Limb (tissue), 2 donors: ENCODE measurements at regions not wholly inside any gene's neighbourhood (a gene's known extent, or its start where the extent isn't known, plus 50 kb on each side); places are given as distances from the start of the nearest gene placed in this dataset.
A peak's percentile ranks its signal among the peaks of the same experiment; 100 is the strongest.
"Not testable (repeated sequence)": the region's sequence is repeated elsewhere in the genome, so short reads cannot be mapped to it uniquely, and the experiment has no call there.

Source experiments
- DNase-seq, 2 donors: peaks; one replicate each; pipeline ENCODE4 v3.0.0-alpha.2; 2016; ENCODE audit errors: extremely low spot score in 2 of 2

DNA sequence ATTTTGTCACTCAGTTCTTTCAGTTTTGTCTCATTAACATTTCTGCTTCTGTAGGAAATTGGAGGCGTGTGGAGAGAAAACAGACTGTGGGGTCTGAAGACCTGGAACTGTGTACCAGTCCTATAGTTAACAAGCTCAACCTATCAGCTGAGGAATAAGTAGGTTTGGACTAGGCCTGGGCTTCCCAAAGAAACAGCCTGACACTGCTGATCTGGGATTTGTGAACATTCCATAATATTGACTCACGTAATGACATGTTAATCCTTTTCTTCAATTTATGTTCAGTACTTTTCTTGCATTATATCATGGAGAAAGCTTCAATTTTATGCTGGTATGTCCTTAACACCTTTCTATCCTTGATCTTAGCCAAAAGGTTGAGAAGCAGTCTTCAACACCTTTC is 181.6 kb upstream of the RORA start:
- no peak for DNase-seq

DNA sequence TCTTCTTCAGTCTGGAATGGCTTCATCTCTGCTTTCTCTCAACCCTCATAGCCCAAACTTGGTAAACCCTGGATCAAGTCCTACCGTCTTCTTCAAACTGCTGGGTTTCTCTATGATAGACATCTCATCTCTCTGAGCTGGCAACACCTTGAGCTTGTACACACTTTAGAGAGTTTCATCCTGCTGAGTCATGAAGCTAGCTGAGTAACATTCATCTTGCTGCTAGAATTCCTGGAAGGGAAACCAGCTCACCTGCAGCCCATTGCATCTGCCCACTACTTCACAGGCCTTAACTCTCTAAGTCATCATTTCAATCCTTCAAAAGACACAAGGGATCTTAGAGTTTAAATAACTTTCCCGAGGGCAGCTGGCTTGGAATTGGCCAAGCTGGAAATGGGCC is 175.5 kb upstream of the RORA start:
- DNase-seq, result no peak

GRCh38 chr15:61403884-61404283 is 174.8 kb upstream of the RORA start:
- DNase-seq, result no peak

DNA sequence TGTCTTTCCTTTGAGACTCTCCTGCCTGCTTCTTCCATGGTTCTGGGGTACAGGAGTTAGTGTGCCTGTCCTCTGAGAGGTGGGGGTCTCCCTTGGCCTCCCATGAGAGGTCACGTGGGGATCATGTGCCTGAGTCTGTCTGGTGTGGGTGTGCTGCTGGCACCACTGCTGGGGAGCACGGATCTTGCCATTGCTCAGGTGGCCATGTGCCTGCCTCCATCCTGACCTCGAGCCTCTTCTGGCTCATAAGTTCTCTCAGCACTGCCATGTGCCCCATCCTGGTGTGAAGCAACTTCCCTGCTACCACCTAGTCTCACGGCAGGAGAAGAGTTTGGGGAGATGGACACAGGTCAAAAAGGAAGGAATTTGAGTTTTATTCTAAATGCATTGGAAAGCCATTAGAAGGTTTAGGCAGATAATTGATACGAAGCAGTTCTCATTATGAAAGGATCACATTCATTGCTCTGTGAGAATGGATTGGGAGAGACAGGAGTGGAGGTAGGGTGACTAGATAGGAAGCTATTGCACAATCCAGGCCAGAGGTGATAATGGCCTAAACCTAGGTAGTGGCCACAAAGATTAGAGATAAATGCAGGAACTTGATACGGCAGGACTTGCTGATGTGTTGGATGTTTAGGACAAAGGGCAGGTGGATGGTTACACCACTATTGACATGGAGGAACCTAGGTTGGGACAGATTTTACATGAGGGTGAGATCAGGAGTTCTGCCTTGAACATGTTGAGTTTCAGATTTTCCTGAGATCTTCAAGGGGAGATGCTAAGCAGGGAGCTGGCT is 173.0 kb upstream of the RORA start:
- no peak for DNase-seq

DNA sequence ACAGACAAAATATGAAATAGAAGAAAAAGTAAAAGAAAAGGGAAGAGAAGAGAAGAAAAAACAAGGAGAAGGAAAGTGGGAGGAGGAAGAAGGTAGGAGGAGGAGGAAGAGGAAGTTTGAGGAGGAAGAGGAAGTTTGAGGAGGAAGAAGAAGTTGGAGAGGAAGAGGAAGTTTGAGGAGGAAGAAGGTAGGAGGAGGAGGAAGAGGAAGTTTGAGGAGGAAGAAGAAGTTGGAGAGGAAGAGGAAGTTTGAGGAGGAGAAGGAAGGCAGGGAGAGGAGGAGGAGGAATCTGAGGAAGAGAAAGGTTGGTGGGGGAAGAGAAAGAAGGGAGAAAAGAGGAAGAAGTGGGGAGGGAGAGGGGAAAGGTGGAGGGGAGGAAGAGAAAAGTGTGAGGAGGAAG is 169.2 kb upstream of the RORA start:
- no peak for DNase-seq

DNA sequence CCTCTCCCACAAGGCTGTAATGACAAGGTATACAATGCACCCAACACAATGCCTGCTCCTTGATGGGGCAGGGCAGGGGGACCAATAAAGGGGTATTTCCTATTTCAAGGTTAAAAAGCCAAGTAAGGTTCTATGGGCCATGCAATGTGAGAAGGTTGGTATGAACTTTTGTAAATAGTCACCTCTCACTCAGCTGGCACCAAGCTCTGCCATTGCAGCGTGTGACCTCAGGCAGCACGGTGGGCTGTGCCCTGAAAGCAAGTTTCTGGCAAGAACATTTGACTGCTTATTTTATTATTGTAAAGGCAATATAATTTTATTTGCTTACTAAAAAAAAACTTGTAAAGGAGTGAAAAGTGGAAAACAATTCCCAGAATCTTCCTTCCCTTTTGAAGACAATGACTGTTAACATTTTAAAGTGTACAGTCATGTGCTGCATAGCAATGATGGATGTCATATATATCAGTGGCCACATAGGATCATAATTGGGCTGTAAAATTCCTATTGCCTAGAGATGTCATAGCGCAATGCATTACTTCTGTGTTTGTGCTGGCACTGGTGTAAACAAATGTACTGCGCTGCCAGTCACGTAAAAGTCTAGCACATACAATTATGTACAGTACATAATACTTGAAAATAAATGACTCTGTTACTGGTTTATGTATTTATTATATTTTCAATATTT is 167.3 kb upstream of the RORA start:
- DNase-seq, result no peak

DNA sequence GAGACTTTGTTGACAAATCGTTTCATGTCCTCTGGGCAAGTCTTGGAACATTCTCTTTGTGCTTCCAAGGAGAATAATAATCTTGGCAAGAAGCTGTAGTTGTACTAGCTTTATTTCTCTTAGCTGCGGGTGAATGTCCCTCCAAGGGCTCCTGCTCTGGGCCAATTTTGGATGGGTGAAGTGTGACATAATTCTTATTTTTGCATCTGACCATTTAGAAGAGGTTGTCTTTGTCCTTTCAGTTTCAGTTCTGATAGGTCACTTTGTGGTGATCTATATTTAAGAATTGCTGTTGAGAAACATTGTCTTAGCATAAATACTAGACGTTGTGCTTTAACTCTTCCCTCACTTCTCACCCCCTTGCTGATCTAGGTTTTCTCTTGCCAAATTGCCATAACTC is 164.8 kb upstream of the RORA start:
- DNase-seq, result peak in 1 of 2 donors; percentile 2

DNA sequence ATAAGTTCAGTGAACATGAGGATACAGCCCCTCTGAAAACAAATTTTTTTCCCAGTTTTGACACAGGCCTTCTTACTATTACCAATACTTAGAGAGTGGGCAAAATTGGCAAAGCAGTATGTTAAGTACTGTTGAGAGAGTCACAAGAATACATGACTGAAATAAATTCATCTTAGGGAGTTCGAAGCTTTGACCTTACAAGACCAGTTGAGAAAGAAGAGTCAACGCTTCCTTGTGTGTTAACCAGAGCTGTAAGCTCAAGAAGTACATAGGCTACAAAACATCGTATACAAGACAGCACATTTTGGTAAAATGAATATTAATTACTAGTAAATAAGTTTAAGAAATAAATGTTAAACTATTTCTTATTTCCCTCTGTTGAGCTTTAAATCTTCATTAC is 164.4 kb upstream of the RORA start:
- DNase-seq, result no peak

DNA sequence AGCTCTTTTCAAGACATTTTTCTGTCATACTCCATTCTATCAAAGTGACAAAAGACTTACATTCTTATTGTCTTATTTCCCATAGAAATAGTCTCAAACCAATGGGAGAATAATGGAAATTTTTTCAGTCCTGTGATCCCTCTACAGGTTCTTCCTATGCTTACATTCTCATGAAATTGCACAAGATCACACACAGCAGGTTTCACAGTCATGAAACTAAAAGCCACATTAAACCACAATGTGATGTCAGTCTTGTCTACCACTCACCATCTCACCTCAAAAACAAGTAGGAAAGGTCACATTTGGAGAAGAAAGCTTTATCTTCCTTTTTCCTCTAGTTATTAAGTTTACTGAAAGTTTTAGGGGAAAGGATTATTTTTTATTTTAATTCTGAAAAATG is 161.0 kb upstream of the RORA start:
- DNase-seq, result no peak

DNA sequence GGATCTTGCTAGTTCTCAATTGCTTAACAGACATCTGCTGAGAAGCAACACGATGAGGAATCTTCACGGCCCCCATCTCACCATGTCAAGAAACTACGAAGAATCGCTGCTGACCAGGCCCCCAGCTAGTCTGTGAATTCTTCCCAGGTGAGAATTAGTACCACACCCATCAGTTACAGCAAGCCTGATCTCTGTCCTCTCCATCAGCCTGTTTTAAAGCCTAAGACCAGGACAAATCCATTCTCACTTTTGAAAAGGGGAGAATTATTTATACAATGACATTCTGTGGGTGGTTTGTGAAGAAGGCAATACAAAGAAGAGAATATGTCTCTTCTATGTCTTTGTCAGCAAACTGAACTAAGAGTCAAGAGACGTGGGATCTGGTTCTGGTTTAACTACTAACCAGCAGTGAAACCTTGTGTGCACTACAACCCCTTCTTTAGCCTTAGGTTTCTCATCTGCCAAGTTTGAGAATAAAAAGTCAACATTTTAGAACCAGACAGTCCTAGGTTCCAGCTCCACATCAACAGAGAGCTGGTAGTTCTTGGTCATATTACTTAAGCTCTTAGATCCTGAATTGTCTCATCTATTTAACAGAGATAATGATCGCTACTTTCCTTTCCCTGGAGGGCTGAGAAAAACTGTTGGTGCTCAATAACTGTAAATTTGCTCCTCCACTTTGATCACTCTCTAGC is 160.4 kb upstream of the RORA start:
- DNase-seq, result no peak

GRCh38 chr15:61387675-61388074 is 158.6 kb upstream of the RORA start:
- DNase-seq, result no peak

DNA sequence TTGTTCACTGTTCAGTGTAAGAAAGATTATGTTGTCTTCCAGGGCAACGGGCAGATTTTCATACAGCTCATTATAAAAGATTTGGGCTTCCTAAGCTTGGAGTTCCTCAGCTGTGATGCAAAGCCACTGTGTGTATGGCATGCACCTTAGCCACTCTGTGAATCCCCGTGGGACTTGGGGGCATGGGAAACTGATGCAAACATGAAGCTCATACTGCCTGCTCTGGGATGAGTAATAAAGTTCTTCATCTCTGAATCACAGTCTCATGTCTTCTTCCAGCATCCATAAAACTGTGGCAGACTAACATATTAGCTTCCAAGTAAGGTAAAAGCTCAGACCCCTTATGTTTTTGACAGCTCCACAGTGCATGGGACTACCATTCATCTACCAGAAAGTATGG is 154.3 kb upstream of the RORA start:
- no peak for DNase-seq

DNA sequence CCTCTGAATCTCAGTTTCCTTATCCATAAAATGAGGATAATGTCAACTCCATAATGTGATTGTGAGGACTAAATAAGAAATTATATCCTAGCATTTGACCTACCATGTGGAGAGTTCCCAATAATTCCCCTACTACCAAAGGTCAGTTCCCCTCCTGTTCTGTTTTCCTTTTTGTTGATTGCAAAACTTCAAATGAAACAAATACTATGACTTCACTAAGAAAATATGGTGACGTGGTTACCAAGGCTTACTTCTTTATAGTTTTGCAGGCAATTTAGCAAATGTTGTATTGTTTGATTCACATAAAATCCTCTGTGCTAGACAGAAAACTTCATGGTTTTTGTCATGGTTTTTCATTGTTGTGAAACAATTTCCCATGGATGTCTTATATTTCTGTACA is 153.8 kb upstream of the RORA start:
- DNase-seq, result no peak

DNA sequence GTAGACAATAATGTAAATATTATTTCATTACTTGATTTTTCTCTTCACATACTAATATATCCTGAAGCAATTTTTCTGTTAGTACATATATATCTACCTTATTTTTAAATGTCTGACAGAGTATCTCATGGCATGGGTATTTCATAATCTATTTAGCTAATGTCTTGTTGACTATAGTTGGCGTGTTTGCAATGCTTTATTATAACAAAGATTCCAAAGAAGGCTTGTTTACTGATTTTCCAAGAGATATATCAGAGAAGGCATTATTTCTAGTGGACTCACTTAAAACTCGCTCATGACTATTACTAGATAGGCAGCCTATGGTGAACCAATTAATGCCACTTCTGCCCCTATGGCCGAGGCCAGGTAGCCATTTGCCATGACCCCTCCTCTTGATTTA is 152.4 kb upstream of the RORA start:
- no peak for DNase-seq

- DNase-seq, result no peak
Observed at GRCh38 chr15:61380270-61380669, 151.2 kb upstream of the RORA start.

DNA sequence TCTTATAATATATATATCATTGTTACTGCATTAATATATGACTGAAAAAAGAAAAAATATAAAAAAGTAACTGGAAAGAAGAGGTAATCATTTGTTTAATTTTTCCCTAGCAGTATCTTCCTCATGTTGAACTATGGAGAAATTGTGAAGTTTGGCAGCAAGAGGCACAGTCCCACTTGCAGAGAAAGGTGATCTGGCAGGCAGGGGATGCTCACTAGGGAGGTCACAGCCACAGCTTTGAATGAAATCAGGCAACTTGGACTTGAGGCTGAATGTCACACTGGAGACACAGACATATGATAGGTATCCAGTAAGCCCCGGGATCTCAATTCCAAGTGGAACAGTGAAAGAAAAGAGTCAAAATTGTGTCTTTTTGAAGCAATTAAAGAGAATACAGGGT is 149.9 kb upstream of the RORA start:
- DNase-seq, result no peak

DNA sequence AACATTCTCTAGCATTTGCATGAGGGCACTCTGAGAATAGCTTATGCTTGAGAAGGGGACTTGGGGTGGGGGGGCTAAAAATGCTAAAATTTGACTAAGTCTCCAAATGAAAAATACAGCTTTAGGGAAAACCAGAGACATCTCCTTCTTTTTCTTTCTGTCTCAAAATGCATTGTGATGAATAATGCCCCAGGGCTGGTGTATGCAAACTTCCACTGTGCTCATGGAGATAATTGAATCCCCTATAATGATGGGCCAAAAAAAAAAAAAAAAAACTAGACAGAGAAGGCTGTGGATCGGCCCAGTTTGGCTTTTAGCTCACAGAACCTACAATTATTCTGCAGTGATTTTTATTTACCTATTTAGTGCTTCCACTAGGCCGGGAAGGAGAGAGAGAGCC is 147.9 kb upstream of the RORA start:
- DNase-seq, result no peak

GRCh38 chr15:61376516-61376915 is 147.4 kb upstream of the RORA start:
- DNase-seq, result no peak

DNA sequence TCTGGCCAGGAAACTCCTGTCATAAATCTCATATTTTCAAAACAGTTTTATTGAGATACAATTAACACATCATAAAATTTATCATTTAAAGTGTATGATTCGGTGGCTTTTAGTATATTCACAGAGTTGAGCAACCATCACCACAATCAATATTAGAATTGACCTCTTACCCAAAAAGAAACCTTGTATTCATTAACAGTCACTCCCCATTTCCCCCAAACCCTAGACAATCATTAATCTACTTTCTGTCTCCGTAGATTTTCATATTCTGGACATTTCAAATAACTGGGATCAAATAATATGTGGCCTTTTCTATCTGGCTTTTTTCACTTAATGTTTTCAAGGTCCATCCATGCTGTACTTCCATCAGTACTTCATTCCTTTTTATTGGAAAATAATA is 145.7 kb upstream of the RORA start:
- no peak for DNase-seq

DNA sequence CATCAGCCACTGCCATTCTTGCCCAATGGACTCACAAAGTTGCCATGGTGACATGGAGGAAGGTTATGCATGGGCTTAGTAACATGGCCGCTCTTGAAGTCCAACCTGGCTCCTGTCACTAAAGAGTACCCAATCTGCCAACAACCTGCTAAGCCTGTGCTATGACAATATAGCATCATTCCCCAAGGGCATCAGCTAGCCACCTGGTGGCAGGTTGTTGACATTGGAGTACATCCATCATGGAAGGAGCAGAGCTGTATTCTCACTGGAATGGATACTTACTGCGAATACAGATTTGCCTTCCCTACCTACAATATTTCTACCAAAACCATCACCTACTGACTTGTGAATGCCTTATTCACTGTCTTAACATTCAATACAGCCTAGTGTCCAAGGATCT is 138.9 kb upstream of the RORA start:
- DNase-seq, result no peak

DNA sequence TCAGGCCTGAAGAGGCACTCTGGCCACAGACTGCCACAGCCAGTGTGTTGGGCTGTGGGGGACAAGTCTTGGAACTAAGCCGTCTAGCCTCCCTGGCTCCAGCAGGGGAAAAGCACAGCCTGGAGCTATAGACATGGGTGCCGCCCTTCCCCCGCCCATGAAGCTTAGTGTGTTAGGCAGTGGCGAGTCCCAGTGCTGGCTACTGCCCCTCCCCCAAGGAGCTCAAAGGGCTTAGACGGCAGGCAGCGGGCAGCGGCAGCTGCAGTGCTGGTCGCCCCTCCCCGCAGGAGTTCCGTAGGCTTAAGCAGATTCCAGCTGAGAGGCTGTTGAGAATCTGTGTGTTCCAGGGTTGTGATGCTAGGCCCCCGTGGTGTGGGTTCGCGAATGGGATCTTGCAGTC is 135.8 kb upstream of the RORA start:
- DNase-seq, result peak; percentile 19 to 44

DNA sequence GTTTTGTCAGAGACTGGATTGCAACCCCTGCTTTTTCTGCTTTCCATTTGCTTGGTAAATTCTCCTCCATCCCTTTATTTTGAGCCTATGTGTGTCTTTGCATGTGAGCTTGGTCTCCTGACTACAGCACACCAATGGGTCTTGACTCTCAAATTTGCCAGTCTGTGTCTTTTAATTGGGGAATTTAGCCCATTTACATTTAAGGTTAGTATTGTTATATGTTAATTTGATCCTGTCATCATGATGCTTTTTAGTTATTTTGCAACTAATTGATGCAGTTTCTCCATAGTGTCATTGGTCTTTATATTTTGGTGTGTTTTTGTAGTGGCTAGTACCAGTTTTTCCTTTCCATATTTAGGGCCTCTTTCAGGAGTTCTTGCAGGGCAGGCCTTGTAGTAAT is 133.8 kb upstream of the RORA start:
- not testable (repeated sequence) for DNase-seq

DNA sequence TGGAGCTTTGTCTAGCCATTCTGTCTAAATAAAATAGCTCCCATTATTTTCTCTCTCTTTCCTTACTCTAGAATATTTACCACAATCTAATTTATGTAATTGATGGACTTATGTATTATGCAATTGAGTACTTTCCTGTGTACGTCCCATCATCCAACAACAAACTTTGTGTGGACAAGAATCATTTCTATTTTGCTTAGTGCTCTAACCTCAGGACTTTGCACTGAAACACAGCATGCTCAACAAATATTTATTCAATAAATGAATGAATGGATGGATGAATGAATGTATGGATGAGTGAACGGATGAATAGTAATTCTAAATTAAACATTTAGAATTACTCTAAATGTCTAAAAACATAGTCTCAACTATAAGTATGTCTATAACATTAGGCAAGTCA is 115.2 kb upstream of the RORA start:
- no peak for DNase-seq
